ENCODE measurements at regions not wholly inside any gene's neighbourhood (a gene's known extent, or its start where the extent isn't known, plus 50 kb on each side); places are given as distances from the start of the nearest gene placed in this dataset.
"Not testable (repeated sequence)": the region's sequence is repeated elsewhere in the genome, so short reads cannot be mapped to it uniquely, and the experiment has no call there.

GRCh38 chr3:64783200-64783599 is 95.4 kb upstream of the ADAMTS9 start:
- ChIA-PET CTCF (no interaction called here), POLR2A (no interaction called here)
- no peak for DNase-seq (ENCODE audit: extremely low spot score)
- TF ChIP-seq ARNT (IDR thresholded peaks at IDR 0.05), result no peak
- TF ChIP-seq TARDBP (IDR thresholded peaks at IDR 0.05), result no peak
- TF ChIP-seq NFRKB (IDR thresholded peaks at IDR 0.05), result no peak
- no peak for TF ChIP-seq HDGF (IDR thresholded peaks at IDR 0.05; ENCODE audit: borderline replicate concordance)
- TF ChIP-seq FOXA1 (IDR thresholded peaks at IDR 0.05), result no peak
- TF ChIP-seq, protein P1, sequence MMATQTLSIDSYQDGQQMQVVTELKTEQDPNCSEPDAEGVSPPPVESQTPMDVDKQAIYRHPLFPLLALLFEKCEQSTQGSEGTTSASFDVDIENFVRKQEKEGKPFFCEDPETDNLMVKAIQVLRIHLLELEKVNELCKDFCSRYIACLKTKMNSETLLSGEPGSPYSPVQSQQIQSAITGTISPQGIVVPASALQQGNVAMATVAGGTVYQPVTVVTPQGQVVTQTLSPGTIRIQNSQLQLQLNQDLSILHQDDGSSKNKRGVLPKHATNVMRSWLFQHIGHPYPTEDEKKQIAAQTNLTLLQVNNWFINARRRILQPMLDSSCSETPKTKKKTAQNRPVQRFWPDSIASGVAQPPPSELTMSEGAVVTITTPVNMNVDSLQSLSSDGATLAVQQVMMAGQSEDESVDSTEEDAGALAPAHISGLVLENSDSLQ (IDR thresholded peaks at IDR 0.05), result no peak
- no peak for TF ChIP-seq LEF1 (IDR thresholded peaks at IDR 0.05; ENCODE audit: borderline replicate concordance)
- TF ChIP-seq L3MBTL2 (conservative IDR thresholded peaks at IDR 0.05), result no peak
- no peak for TF ChIP-seq BHLHE40 (IDR thresholded peaks at IDR 0.05; ENCODE audit: borderline replicate concordance)
- TF ChIP-seq SUZ12 (IDR thresholded peaks at IDR 0.05), result no peak
- TF ChIP-seq ELF4 (IDR thresholded peaks at IDR 0.05), result no peak
- TF ChIP-seq ZNF384 (IDR thresholded peaks at IDR 0.05), result no peak
- no peak for TF ChIP-seq FOXM1 (IDR thresholded peaks at IDR 0.05; ENCODE audit: borderline replicate concordance)
- no peak for TF ChIP-seq SP1 (IDR thresholded peaks at IDR 0.05)
- TF ChIP-seq FOXK2 (IDR thresholded peaks at IDR 0.05), result no peak
- no peak for TF ChIP-seq CTBP1 (IDR thresholded peaks at IDR 0.05; ENCODE audit: borderline replicate concordance)

- DNase-seq (ENCODE audit: extremely low spot score); CTCF ChIA-PET; POLR2A ChIA-PET: not testable (repeated sequence)
Measured at GRCh38 chr3:64780923-64781322, 93.1 kb upstream of the ADAMTS9 start.

DNA sequence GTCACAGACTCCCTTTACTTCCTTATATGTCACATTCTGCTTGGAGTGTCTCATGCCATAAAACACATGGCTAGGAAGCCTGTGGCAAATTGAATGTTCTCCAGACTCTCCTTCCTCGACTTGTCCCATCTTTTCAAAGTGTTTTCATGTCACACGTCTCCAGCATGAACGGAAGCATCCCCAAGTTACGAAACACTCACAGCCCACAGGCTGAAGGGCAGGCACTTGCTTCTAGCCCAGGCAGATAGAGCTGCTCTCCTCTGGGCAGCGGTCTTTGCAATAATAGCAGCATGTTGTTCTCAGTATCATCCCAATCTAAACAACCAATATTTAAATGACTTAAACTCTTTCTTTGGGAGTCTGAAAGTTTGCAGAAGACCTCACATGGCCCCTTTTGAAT is 85.3 kb upstream of the ADAMTS9 start:
- no peak for TF ChIP-seq LEF1 (IDR thresholded peaks at IDR 0.05; ENCODE audit: borderline replicate concordance)
- no peak for DNase-seq (ENCODE audit: extremely low spot score)
- ChIA-PET CTCF (no interaction called here), POLR2A (no interaction called here)

DNA sequence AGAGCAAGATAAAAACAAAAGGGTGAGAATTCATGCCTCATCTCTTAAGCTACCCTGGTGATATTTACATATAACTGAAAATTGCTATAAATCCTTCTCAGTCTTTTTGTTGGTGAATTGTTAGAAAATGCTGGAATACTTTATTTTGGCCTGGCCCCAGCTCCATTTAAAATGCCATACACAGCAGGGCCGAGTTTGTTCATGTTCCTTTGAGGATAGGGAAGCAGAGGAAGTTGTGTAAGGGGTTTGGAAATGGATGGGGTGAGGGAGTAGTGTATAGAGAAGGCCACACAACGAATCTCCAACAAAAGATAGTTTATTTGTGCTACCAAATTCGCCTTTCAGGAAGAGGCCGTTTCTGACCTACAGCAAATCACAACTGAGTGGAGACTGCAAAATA is 78.6 kb upstream of the ADAMTS9 start:
- POLR2A ChIA-PET, result no interaction called here
- no peak for TF ChIP-seq BHLHE40 (IDR thresholded peaks at IDR 0.05; ENCODE audit: borderline replicate concordance)
- TF ChIP-seq L3MBTL2 (conservative IDR thresholded peaks at IDR 0.05), result no peak
- no peak for TF ChIP-seq ELF4 (IDR thresholded peaks at IDR 0.05)
- CTCF ChIA-PET, result no interaction called here
- DNase-seq (ENCODE audit: extremely low spot score), result no peak

DNA sequence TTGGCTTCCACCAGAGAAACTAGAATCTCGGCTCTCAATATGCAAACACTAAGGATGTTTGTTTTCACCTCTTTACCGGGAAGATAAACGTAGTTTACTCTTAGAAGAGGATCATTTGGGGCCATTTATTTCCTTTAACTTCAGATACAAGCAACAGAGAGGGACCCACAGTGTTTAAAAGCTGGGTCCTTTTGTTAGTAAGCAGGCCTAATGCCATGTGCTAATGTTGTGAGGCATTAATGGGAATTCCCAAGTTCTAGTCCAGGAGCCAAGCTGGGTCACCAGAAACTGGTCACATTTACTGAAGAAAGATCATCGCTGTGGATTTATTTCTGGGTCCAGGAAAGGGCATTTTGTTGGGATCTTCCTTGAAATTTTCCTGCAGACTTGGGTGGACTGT is 78.1 kb upstream of the ADAMTS9 start:
- TF ChIP-seq FOXK2 (IDR thresholded peaks at IDR 0.05), result no peak
- no peak for TF ChIP-seq FOXA1 (IDR thresholded peaks at IDR 0.05)
- TF ChIP-seq, protein P1 (IDR thresholded peaks at IDR 0.05), result no peak
- no peak for TF ChIP-seq ELF4 (IDR thresholded peaks at IDR 0.05)
- no peak for DNase-seq (ENCODE audit: extremely low spot score)
- POLR2A ChIA-PET, result no interaction called here
- CTCF ChIA-PET, result no interaction called here

GRCh38 chr3:64764386-64764929 is 76.7 kb upstream of the ADAMTS9 start:
- CTCF ChIA-PET, result no interaction called here
- DNase-seq (ENCODE audit: extremely low spot score), result no peak
- TF ChIP-seq SP1 (IDR thresholded peaks at IDR 0.05) (no peak), HDGF (IDR thresholded peaks at IDR 0.05; ENCODE audit: borderline replicate concordance) (no peak), BHLHE40 (IDR thresholded peaks at IDR 0.05; ENCODE audit: borderline replicate concordance) (no peak), ELF4 (IDR thresholded peaks at IDR 0.05) (no peak), FOXK2 (IDR thresholded peaks at IDR 0.05) (no peak), L3MBTL2 (conservative IDR thresholded peaks at IDR 0.05) (no peak), TARDBP (IDR thresholded peaks at IDR 0.05) (no peak), SUZ12 (IDR thresholded peaks at IDR 0.05) (no peak), CTBP1 (IDR thresholded peaks at IDR 0.05; ENCODE audit: borderline replicate concordance) (no peak), NFRKB (IDR thresholded peaks at IDR 0.05) (no peak), ARNT (IDR thresholded peaks at IDR 0.05) (no peak), LEF1 (IDR thresholded peaks at IDR 0.05; ENCODE audit: borderline replicate concordance) (no peak), ZNF384 (IDR thresholded peaks at IDR 0.05) (no peak), FOXA1 (IDR thresholded peaks at IDR 0.05) (no peak), FOXM1 (IDR thresholded peaks at IDR 0.05; ENCODE audit: borderline replicate concordance) (no peak)
- TF ChIP-seq, protein P1 (IDR thresholded peaks at IDR 0.05), result no peak
- POLR2A ChIA-PET, result no interaction called here

DNA sequence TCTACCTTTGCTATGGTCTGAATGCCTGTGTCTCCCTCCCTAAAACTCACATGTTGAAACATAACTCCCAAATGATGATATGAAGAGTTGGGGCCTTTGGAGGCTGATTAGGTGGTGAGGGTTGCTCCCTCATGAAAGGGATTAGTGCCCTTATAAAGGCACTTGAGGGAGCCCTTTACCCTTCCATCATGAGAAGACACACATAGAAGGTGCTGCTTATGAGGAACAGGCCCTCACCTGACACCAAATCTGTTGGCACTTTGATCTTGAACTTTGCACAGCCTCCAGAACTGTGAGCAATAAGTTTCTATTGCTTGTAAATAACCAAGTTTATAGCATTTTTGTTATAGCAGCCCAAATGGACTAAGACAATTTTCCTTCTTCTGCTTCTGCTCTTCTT is 76.2 kb upstream of the ADAMTS9 start:
- ChIA-PET CTCF (no interaction called here), POLR2A (no interaction called here)
- DNase-seq (ENCODE audit: extremely low spot score), result no peak
- TF ChIP-seq CTBP1 (IDR thresholded peaks at IDR 0.05; ENCODE audit: borderline replicate concordance) (no peak), NFRKB (IDR thresholded peaks at IDR 0.05) (no peak), TARDBP (IDR thresholded peaks at IDR 0.05) (no peak), ARNT (IDR thresholded peaks at IDR 0.05) (no peak), HDGF (IDR thresholded peaks at IDR 0.05; ENCODE audit: borderline replicate concordance) (no peak), SUZ12 (IDR thresholded peaks at IDR 0.05) (no peak), BHLHE40 (IDR thresholded peaks at IDR 0.05; ENCODE audit: borderline replicate concordance) (no peak), ELF4 (IDR thresholded peaks at IDR 0.05) (no peak), FOXK2 (IDR thresholded peaks at IDR 0.05) (no peak), SP1 (IDR thresholded peaks at IDR 0.05) (no peak), ZNF384 (IDR thresholded peaks at IDR 0.05) (no peak)
- TF ChIP-seq, protein P1 (IDR thresholded peaks at IDR 0.05), result no peak

Data from HEK293T (cell line).